Peyer's patch (tissue), 4 donors: ENCODE measurements at regions not wholly inside any gene's neighbourhood (a gene's known extent, or its start where the extent isn't known, plus 50 kb on each side); places are given as distances from the start of the nearest gene placed in this dataset.

Experiments used
- DNase-seq, 3 donors: peaks; one replicate each; pipeline ENCODE4 v3.0.0-alpha.2; 2017 to 2019
- H3K27ac ChIP-seq, 4 donors: fragments of 200-600 bp; sonication (generic); one replicate each; pipeline ENCODE4 v1.5.1; 2016 to 2019
- H3K27me3 ChIP-seq, 2 donors: fragments of 200-600 bp; sonication (generic); one replicate each; pipeline ENCODE4 v1.5.1; 2019
- H3K36me3 ChIP-seq, 3 donors: fragments of 200-600 bp; sonication (generic); one replicate each; pipeline ENCODE4 v1.5.1; 2016 to 2019
- H3K4me1 ChIP-seq, 4 donors: fragments of 200-600 bp; sonication (generic); one replicate each; pipeline ENCODE4 v1.5.1; 2016 to 2019
- H3K4me3 ChIP-seq, 4 donors: fragments of 200-600 bp; sonication (generic); 1 replicate in 3 of 4; 2 replicates in 1 of 4; pipeline ENCODE4 v1.5.1; 2016 to 2019; ENCODE audit warnings: mild to moderate bottlenecking in 1 of 4
- H3K9me3 ChIP-seq, 4 donors: fragments of 200-600 bp; sonication (generic); one replicate each; pipeline ENCODE4 v1.5.1; 2016 to 2019; ENCODE audit warnings: mild to moderate bottlenecking in 1 of 4
- POLR2A ChIP-seq, 2 donors: fragments of 450-650 bp; IDR thresholded peaks; one replicate each; pipeline ENCODE4 v1.5.1; 2017; ENCODE audit warnings: antibody characterized with exemption in 2 of 2, mild to moderate bottlenecking in 2 of 2, moderate library complexity in 2 of 2
- TF ChIP-seq, protein P1 (sequence below), 6 experiments: fragments of 450-650 bp in 4 of 6; fragments of 200-600 bp in 2 of 6; sonication (generic) in 1 of 6; IDR thresholded peaks; one replicate each; pipeline ENCODE4 v1.5.1; 2017 to 2019; ENCODE audit warnings: antibody characterized with exemption in 6 of 6, mild to moderate bottlenecking in 3 of 6, moderate library complexity in 1 of 6

DNA sequence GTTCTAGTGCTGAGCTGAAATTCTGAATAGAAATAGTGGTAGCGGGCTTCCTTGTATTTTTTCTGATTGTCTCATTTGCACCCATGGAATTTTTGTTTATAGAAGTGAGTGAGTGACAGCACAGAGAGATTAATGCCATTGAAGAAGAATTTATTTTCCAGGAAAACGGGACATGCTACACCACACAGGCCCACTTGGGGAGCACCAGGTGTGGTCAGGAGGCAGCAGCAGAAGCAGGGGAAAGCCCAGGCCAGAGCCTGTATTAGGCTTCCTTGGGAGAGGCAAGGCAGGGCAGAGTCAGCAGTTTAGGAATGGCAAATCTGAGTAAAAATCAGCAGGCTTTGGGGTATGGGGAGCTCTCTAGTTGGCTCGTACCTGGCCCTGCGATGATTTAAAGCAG lies 88.4 kb upstream of the ATP11B start:
- Histone ChIP-seq H3K36me3 (no peaks in the 10 kb centered on the region), H3K27me3 (no peaks in the 10 kb centered on the region), H3K9me3 (no peaks in the 10 kb centered on the region), H3K4me1 (no peaks in the 10 kb centered on the region), H3K4me3 (no peak overlapping the region), H3K27ac (no peak overlapping the region)
- no peak for DNase-seq
- TF ChIP-seq POLR2A (IDR thresholded peaks at IDR 0.05): no peak
- TF ChIP-seq, protein P1, sequence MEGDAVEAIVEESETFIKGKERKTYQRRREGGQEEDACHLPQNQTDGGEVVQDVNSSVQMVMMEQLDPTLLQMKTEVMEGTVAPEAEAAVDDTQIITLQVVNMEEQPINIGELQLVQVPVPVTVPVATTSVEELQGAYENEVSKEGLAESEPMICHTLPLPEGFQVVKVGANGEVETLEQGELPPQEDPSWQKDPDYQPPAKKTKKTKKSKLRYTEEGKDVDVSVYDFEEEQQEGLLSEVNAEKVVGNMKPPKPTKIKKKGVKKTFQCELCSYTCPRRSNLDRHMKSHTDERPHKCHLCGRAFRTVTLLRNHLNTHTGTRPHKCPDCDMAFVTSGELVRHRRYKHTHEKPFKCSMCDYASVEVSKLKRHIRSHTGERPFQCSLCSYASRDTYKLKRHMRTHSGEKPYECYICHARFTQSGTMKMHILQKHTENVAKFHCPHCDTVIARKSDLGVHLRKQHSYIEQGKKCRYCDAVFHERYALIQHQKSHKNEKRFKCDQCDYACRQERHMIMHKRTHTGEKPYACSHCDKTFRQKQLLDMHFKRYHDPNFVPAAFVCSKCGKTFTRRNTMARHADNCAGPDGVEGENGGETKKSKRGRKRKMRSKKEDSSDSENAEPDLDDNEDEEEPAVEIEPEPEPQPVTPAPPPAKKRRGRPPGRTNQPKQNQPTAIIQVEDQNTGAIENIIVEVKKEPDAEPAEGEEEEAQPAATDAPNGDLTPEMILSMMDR (IDR thresholded peaks at IDR 0.05): no peak

DNA sequence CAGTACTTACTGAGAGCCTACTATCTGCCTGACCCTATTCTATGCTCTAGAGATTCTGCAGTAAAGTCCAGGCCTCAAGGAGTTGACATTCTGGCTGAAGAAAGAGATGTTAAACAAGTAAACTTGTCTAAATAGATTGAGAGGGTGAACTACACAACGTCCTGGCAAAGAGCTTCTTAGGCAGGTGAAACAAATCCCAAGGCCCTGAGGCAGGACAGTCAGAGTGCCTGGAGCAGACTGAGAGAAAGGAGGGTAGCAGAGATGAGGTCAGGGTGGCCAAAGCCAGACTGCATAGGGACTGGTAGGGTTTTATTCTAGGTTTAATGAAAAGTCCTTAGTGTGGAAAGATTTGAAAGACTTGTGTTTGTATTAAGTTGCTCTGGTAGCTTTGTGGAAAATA lies 84.5 kb upstream of the ATP11B start:
- peaks cover 0 to 5% (median 0%) of the 10 kb centered on the region in 4 donors for H3K4me1 ChIP-seq
- no peaks in the 10 kb centered on the region for H3K36me3 ChIP-seq
- TF ChIP-seq, protein P1 (IDR thresholded peaks at IDR 0.05): no peak
- TF ChIP-seq POLR2A (IDR thresholded peaks at IDR 0.05): no peak
- H3K9me3 ChIP-seq: no peaks in the 10 kb centered on the region
- no peaks in the 10 kb centered on the region for H3K27me3 ChIP-seq
- DNase-seq: no peak
- no peak overlapping the region for H3K4me3 ChIP-seq
- no peak overlapping the region for H3K27ac ChIP-seq

DNA sequence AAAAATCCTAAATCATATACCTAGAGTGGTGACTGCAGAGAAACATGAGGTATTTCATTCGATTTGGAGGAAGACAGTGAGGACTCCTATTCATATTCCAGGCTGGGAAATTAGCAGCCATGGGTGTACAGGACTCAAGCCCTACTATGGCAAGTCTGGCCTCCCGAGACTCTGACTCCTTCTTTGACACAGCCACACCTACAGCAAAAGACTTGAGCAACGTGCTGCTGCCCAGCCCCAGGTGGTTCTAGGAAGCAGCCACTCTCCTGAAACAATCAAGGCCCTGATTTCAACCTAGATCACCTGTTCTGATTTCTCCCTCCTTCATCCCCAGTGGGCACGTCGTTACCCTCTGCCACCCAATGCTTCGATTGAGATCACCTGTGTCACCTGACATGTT lies 84.0 kb upstream of the ATP11B start:
- TF ChIP-seq, protein P1 (IDR thresholded peaks at IDR 0.05): no peak
- TF ChIP-seq POLR2A (IDR thresholded peaks at IDR 0.05): no peak
- no peak for DNase-seq
- Histone ChIP-seq H3K36me3 (no peaks in the 10 kb centered on the region), H3K27me3 (no peaks in the 10 kb centered on the region), H3K4me1 (peaks cover 0 to 5% (median 0%) of the 10 kb centered on the region in 4 donors), H3K9me3 (no peaks in the 10 kb centered on the region), H3K4me3 (no peak overlapping the region), H3K27ac (no peak overlapping the region)

DNA sequence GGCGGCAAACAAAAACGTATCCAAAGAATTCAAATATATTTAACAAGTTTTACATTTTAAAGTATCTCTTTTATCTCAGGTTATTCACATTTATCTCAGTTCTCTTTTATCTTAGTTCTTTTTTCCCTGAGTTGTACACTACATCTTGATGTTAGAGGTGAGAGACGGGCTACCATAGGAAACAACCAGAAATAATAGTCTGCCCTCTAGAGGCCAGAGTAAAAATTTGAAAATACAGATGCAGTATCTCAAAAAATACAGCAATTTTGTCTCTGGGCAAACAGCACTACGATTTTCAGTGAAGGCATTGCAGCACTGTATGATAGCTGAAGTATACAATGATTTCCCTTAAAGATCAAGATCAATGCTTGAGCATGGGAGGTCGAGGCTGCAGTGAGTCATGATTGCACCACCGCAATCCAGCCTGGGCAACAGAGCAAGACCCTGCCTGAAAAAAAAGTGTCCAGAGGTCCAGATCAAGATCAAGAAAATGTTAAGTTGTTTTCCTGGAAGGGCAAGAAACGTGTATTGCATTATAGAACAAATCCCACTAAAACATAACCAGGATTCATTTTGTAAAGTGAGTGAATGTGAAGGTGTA lies 82.6 kb upstream of the ATP11B start:
- Histone ChIP-seq H3K4me1 (peaks cover 0 to 5% (median 0%) of the 10 kb centered on the region in 4 donors), H3K36me3 (no peaks in the 10 kb centered on the region), H3K4me3 (no peak overlapping the region), H3K27ac (peak overlapping the region in 3 of 4 donors; percentile 15 to 66 (median 25)), H3K9me3 (no peaks in the 10 kb centered on the region), H3K27me3 (no peaks in the 10 kb centered on the region)
- TF ChIP-seq POLR2A (IDR thresholded peaks at IDR 0.05): no peak
- TF ChIP-seq, protein P1 (IDR thresholded peaks at IDR 0.05): peak; percentile 43 to 68 (median 56)
- DNase-seq: no peak

DNA sequence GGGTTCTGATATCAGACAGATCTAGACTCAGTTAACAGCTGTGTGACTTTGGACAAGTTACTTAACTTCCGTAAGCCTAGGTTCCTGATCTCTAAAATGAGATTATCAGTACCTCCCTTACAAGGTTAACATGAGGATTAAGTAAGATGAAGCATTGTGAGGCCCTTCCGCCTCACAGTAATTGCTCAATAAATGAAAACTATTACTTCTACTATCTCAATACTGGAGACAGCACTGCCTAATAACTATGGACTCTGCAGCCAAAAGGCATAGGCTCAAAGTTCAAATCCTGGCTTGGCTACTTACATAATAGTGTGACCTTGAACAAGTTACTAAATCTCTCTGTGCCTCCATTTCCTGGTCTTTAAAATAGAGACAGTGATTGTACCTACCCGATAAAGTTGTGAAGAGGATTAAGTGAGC lies 82.0 kb upstream of the ATP11B start:
- H3K9me3 ChIP-seq: no peaks in the 10 kb centered on the region
- DNase-seq: peak in 1 of 3 donors; percentile 63
- H3K36me3 ChIP-seq: no peaks in the 10 kb centered on the region
- H3K27me3 ChIP-seq: no peaks in the 10 kb centered on the region
- TF ChIP-seq POLR2A (IDR thresholded peaks at IDR 0.05): no peak
- TF ChIP-seq, protein P1 (IDR thresholded peaks at IDR 0.05): no peak
- H3K4me3 ChIP-seq: no peak overlapping the region
- peaks cover 0 to 5% (median 0%) of the 10 kb centered on the region in 4 donors for H3K4me1 ChIP-seq
- H3K27ac ChIP-seq: peak overlapping the region in 3 of 4 donors; percentile 44 to 82 (median 77)
